CD14-positive monocyte (primary cell): ENCODE measurements at regions not wholly inside any gene's neighbourhood (a gene's known extent, or its start where the extent isn't known, plus 50 kb on each side); places are given as distances from the start of the nearest gene placed in this dataset.

Source experiments
- DNase-seq, 3 donors: peaks; one replicate each; pipeline ENCODE4 v3.0.0-alpha.2; 2011 to 2022
- H2AFZ ChIP-seq: 2 replicates; pipeline ENCODE4 v1.6.0; 2012; ENCODE audit warnings: mild to moderate bottlenecking, low read depth, low read length, inconsistent platforms; ENCODE audit not compliant: insufficient read depth, poor library complexity, severe bottlenecking
- H3K27ac ChIP-seq, 2 donors: 1 replicate in 1 of 2; 2 replicates in 1 of 2; pipeline ENCODE4 v1.5.1; 2012 to 2013; ENCODE audit warnings: low read length in 2 of 2, control low read depth in 1 of 2, inconsistent platforms in 1 of 2, low read depth in 1 of 2, mild to moderate bottlenecking in 1 of 2
- H3K27me3 ChIP-seq, 2 donors: one replicate each; pipeline versions ENCODE4 v1.6.0 to v1.6.1; 2011 to 2013; ENCODE audit warnings: low read length in 2 of 2; ENCODE audit not compliant: control insufficient read depth in 2 of 2, insufficient read depth in 2 of 2
- H3K36me3 ChIP-seq, 2 donors: replicated peaks in 1 of 2; 1 replicate in 1 of 2; 2 replicates in 1 of 2; pipeline versions ENCODE4 v1.5.1 to v1.6.1; 2012 to 2013; ENCODE audit warnings: low read length in 2 of 2, control low read depth in 1 of 2, inconsistent platforms in 1 of 2, mild to moderate bottlenecking in 1 of 2; ENCODE audit not compliant: insufficient read depth in 2 of 2, control insufficient read depth in 1 of 2
- H3K4me1 ChIP-seq, 2 donors: 1 replicate in 1 of 2; 2 replicates in 1 of 2; pipeline versions ENCODE4 v1.5.1 to v1.6.1; 2012 to 2013; ENCODE audit warnings: low read length in 2 of 2, control low read depth in 1 of 2, inconsistent platforms in 1 of 2, mild to moderate bottlenecking in 1 of 2, moderate library complexity in 1 of 2; ENCODE audit not compliant: insufficient read depth in 2 of 2, control insufficient read depth in 1 of 2
- H3K4me2 ChIP-seq: replicated peaks from 2 replicates; pipeline ENCODE3; 2012; ENCODE audit warnings: low read length, moderate library complexity, mild to moderate bottlenecking; ENCODE audit not compliant: poor library complexity, severe bottlenecking; ENCODE audit errors: extremely low read depth
- H3K4me3 ChIP-seq, 3 experiments: fragments of 200-600 bp in 1 of 3; sonication (generic) in 1 of 3; replicated peaks in 1 of 3; 1 replicate in 2 of 3; 2 replicates in 1 of 3; pipeline ENCODE4 v1.5.1; 2011 to 2013; ENCODE audit warnings: low read length in 3 of 3, mild to moderate bottlenecking in 3 of 3, control low read depth in 2 of 3, low read depth in 2 of 3, inconsistent platforms in 1 of 3, moderate library complexity in 1 of 3
- H3K79me2 ChIP-seq: 2 replicates; pipeline ENCODE4 v1.6.0; 2012; ENCODE audit warnings: mild to moderate bottlenecking, control low read depth, inconsistent platforms, low read length, moderate library complexity; ENCODE audit not compliant: insufficient read depth
- H3K9ac ChIP-seq: 2 replicates; pipeline ENCODE4 v1.6.0; 2017; ENCODE audit warnings: low read length, mild to moderate bottlenecking; ENCODE audit not compliant: insufficient read depth, poor library complexity, severe bottlenecking
- H3K9me3 ChIP-seq, 2 donors: replicated peaks in 1 of 2; 1 replicate in 1 of 2; 2 replicates in 1 of 2; pipeline versions ENCODE4 v1.5.1 to v1.6.1; 2012 to 2013; ENCODE audit warnings: low read length in 2 of 2, control low read depth in 1 of 2; ENCODE audit not compliant: control insufficient read depth in 1 of 2, insufficient read depth in 1 of 2
- H4K20me1 ChIP-seq: 2 replicates; pipeline ENCODE4 v1.6.0; 2012; ENCODE audit warnings: mild to moderate bottlenecking, low read length, control low read depth, moderate library complexity; ENCODE audit not compliant: insufficient read depth
- H3K27ac Mint-ChIP-seq, 7 donors: one replicate each; pipeline ENCODE4 v1.8.0; 2020; ENCODE audit warnings: mild to moderate bottlenecking in 7 of 7, mixed read lengths in 7 of 7, moderate library complexity in 6 of 7, inconsistent platforms in 2 of 7
- H3K27me3 Mint-ChIP-seq, 3 donors: one replicate each; pipeline ENCODE4 v1.8.0; 2021 to 2022; ENCODE audit warnings: low read depth in 3 of 3, mild to moderate bottlenecking in 3 of 3, mixed read lengths in 3 of 3, moderate library complexity in 3 of 3, inconsistent platforms in 1 of 3
- H3K36me3 Mint-ChIP-seq, 2 donors: one replicate each; pipeline ENCODE4 v1.8.0; 2020; ENCODE audit warnings: mixed read lengths in 2 of 2, inconsistent platforms in 1 of 2, mild to moderate bottlenecking in 1 of 2
- H3K4me1 Mint-ChIP-seq: one replicate; pipeline ENCODE4 v1.8.0; 2020; ENCODE audit warnings: mild to moderate bottlenecking, mixed read lengths
- H3K4me3 Mint-ChIP-seq, 2 donors: one replicate each; pipeline ENCODE4 v1.8.0; 2020; ENCODE audit warnings: mild to moderate bottlenecking in 2 of 2, mixed read lengths in 2 of 2, moderate library complexity in 1 of 2
- H3K9me3 Mint-ChIP-seq, 7 donors: one replicate each; pipeline ENCODE4 v1.8.0; 2020 to 2022; ENCODE audit warnings: mixed read lengths in 7 of 7, mild to moderate bottlenecking in 6 of 7, moderate library complexity in 6 of 7, inconsistent platforms in 2 of 7
- WGBS: methylation state at CpG from one replicate; pipeline ENCODE4 v1.1.5; 2013; ENCODE audit warnings: missing lambda C conversion rate; ENCODE audit not compliant: insufficient coverage; 5-methylcytosine and 5-hydroxymethylcytosine counted together
- intact Hi-C, 2 donors: fragments of 100-400 bp; cut with micrococcal nuclease; formaldehyde crosslinking; loops; one replicate each; pipeline versions ENCODE4 v1.15.0 to v1.15.1; 2023
- TF ChIP-seq, protein P1 (sequence below): fragments of 200-600 bp; IDR thresholded peaks from one replicate; pipeline ENCODE4 v1.8.0; 2022; ENCODE audit warnings: antibody characterized with exemption, mild to moderate bottlenecking

DNA sequence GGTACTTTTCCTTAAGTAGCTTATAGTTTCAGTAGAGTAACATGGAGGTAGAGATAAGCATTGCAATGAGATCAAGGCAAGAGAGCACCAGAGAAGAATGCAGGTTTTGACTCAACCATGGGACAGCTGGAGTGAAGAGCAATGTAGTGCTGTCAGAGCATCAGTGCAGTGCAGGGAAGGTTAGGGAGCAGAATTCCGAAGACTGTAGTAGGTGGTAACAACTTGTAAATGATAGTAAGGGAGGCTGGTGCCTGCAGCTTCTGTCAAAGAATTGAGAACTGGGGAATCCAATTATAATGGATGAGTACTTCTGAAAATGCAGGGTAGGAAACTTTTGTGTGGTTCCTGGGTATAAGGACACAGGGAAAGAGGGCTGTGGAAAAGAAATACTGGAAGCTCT, 183.2 kb downstream of the KCNS3 start:
- intact Hi-C loops, result no loop called here
- Histone ChIP-seq H4K20me1 (no peaks in the 10 kb centered on the region), H3K36me3 (no peaks in the 10 kb centered on the region), H3K4me3 (no peak overlapping the region), H3K79me2 (no peaks in the 10 kb centered on the region), H3K9ac (no peak overlapping the region), H3K9me3 (no peaks in the 10 kb centered on the region), H2AFZ (no peak overlapping the region), H3K27me3 (no peaks in the 10 kb centered on the region), H3K4me1 (no peaks in the 10 kb centered on the region), H3K27ac (no peak overlapping the region), H3K4me2 (no peak overlapping the region)
- Mint-ChIP-seq H3K4me1 (no peaks in the 10 kb centered on the region), H3K4me3 (no peak overlapping the region), H3K9me3 (peaks cover 0 to 3% (median 2%) of the 10 kb centered on the region in 7 donors), H3K36me3 (no peaks in the 10 kb centered on the region), H3K27me3 (no peaks in the 10 kb centered on the region), H3K27ac (no peak overlapping the region)
- TF ChIP-seq, protein P1, sequence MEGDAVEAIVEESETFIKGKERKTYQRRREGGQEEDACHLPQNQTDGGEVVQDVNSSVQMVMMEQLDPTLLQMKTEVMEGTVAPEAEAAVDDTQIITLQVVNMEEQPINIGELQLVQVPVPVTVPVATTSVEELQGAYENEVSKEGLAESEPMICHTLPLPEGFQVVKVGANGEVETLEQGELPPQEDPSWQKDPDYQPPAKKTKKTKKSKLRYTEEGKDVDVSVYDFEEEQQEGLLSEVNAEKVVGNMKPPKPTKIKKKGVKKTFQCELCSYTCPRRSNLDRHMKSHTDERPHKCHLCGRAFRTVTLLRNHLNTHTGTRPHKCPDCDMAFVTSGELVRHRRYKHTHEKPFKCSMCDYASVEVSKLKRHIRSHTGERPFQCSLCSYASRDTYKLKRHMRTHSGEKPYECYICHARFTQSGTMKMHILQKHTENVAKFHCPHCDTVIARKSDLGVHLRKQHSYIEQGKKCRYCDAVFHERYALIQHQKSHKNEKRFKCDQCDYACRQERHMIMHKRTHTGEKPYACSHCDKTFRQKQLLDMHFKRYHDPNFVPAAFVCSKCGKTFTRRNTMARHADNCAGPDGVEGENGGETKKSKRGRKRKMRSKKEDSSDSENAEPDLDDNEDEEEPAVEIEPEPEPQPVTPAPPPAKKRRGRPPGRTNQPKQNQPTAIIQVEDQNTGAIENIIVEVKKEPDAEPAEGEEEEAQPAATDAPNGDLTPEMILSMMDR, result no peak
- WGBS, result 100% methylated on average over 1 of the region's 1 CpG
- DNase-seq, result no peak

DNA sequence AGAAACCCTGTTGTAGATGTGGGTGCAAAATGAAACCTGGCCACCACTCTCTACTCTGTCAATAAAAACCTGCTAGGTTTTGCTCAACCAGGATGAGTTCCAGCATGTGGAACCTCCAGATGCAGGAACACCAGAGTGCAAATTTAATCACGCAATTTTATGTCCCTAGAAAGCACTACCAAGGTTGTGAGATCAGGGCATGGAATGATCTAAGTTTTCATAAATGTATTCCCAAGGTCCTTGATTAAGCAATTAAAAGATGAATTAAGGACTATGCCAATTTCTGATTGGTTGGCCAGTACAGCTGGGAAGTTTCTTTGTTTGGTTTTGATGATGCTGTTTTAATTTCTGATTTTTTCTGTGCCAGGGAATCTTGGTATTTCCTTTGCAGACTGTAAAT, 179.2 kb downstream of the KCNS3 start:
- H2AFZ ChIP-seq, result no peak overlapping the region

More for the DNA sequence above, 179.2 kb downstream of the KCNS3 start:
- no peak overlapping the region for H3K27ac ChIP-seq
- no peaks in the 10 kb centered on the region for H3K36me3 ChIP-seq
- Mint-ChIP-seq H3K27ac (no peak overlapping the region), H3K4me1 (no peaks in the 10 kb centered on the region), H3K36me3 (no peaks in the 10 kb centered on the region), H3K9me3 (peaks cover 2 to 8% (median 2%) of the 10 kb centered on the region in 7 donors), H3K4me3 (no peak overlapping the region), H3K27me3 (no peaks in the 10 kb centered on the region)
- intact Hi-C loops, result no loop called here
- H3K9me3 ChIP-seq, result no peaks in the 10 kb centered on the region
- no peaks in the 10 kb centered on the region for H3K4me1 ChIP-seq
- H3K4me2 ChIP-seq, result no peak overlapping the region
- H3K27me3 ChIP-seq, result no peaks in the 10 kb centered on the region
- H4K20me1 ChIP-seq, result no peaks in the 10 kb centered on the region
- no peak for DNase-seq
- H3K4me3 ChIP-seq, result no peak overlapping the region
- WGBS, result 80% methylated on average over 1 of the region's 1 CpG
- TF ChIP-seq, protein P1, result no peak
- H3K79me2 ChIP-seq, result no peaks in the 10 kb centered on the region
- no peak overlapping the region for H3K9ac ChIP-seq
